ENCODE measurements at regions not wholly inside any gene's neighbourhood (a gene's known extent, or its start where the extent isn't known, plus 50 kb on each side); places are given as distances from the start of the nearest gene placed in this dataset.

- no peak for DNase-seq (ENCODE audit: low spot score)
Measured at GRCh38 chr17:36867716-36868341, 69.4 kb upstream of the LHX1 start.

DNA sequence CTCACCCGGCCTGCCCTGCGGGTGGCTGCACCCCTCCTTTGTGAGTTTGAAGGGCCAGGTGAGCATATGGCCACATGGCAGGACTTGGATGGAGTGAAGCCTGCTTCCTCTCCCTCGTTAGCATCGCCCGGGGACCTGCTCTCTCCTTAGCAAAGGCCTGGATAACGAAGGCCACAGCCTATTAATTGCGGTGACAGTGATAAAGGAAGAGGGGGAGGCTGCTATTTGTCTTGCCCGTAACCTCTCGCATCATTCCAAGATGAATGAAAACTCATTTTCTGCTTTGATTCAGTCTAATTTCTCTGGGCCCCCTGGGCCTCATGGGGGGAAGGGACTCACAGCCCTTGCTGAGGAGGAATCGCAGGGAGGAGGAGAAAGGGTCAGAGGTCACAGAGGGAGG lies 68.5 kb upstream of the LHX1 start:
- no peak for DNase-seq (ENCODE audit: low spot score)

DNA sequence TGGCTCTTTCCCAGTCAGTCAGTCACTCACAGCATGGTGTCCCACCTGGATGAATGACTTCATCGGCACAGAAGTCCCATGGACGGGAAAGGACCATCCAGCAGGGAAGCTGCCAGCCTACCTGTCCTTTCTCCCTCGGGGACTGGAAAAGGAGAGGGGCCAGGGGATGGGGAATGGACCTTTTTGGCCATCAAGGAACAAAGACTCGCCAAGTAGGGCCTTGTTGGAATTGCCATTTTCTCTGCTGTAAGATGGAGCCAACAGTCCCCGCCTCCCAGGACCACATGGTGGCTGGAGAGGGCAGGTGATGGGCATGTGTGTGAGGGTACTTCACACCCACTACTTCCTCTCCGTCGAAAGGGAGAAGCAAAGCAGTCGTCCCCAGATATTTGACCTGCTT lies 67.8 kb upstream of the LHX1 start:
- no peak for DNase-seq (ENCODE audit: low spot score)

DNA sequence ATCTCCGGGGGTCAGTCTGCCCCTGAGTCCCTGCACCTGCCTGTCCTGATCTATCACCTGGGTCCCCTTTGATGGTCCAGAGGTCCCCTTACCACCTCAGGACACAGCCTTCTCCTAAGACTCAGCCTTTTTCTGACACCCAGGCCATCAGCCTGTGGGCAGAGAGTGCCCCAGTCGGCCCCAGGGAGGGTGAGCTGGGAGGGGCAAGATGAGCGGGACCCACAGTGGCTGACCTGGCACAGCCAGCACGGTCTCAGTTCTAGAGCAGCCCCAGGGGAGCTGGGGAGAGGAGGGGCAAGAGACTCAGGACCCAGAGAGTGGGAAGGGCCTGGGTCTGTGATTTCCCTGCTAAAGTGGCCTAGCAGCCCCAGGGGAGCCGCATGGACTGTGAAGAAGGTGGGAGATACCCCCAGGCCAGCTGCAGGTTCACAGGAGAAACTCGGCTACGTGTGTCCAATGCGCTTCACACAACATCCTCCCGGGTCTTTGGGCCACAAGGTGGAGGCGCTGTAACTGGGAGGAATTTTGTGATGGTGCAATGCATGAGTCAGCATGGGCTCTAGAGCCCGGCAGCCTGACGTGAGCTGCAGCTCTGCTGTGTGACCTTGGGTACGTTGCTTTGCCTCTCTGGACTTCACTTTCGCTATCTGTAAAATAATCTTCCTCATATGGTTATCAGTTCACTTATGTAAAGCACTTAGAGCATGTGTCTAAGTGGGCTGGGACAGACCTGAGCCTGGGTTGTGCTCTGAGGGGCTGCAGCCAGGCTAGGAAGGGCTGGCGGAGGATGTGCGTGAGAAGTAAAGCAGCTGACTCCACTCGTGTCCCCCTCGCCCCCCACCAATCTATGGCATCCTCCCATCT lies 67.2 kb upstream of the LHX1 start:
- no peak for DNase-seq (ENCODE audit: low spot score)

DNA sequence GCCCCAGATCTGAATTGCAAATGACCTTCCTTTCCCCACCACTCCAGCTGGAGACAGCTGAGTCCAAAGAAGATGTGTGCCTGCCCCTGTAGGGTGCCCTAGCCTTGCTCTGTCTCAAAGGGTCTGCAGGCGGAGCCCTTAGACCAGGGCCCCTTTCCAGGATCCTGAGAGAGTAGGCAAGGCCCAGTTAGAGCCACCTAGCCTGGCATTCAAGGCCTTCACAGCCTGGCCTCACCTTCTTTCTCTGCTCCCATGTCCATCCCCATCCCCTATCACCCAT lies 66.6 kb upstream of the LHX1 start:
- no peak for DNase-seq (ENCODE audit: low spot score)

DNA sequence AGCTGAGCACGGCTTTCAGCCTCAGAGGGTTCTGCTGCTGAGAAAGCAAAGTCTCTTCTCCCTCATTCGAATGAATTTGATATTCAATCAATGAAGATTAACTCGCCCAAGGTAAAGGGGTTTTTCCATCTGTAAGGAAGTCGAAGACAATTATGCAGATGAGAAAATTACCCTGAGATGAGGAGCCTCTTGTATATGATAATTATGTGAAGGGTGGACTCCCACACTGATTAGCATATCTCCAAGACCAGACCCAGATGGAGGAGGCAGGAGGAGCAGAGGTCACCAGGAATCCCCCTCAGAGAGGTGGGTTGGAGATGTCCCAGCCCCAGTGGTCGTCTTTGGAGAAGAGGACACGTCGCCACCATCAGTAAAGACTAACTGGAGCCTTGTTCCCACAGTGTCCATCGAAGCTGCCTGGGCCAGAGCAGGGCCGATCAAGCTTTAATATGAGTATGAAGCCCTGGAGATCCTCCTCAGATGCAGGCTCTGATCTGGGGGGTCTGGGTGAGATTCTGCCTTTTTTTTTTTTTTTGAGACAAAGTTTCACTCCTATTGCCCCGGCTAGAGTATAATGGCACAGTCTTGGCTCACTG lies 61.5 kb upstream of the LHX1 start:
- no peak for DNase-seq (ENCODE audit: low spot score)

DNA sequence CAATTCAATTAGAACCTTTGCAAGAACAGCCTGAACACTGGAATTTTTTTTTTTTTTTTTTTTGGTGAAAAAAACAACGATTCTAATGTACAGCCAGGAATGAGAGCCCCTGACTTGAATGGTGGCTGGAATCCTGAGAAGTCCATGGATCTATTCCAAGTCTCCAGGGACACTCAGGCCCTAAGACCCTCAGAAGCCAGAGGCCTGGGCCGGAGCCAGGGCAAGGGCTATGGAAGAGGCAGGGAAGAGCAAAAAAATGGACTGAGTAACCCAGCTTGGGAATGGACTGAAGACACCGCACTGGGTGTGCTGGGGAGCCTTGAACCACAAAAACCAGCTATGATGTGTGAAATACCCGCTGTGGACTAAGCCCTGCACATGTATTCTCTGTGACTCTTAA lies 60.3 kb upstream of the LHX1 start:
- DNase-seq (ENCODE audit: low spot score), result no peak

DNA sequence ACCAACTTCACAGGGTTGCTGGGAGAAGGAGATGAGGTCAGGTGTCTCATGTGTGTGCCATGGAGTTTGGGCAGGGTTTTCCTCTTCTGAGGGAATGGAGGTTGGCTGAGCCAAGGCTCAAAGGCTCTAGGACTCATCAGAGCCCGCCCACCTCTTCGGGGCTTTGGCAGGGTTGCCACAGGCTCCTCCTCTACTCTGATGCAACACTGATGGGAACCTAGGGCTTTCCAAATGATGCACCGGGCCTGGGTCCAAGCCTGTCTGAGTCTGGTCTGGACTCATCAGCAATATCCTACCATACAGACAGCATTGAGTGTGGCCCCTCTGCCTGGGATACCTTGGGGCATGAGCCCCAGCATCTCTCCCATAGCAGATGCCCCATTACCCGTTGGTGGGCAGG lies 59.5 kb upstream of the LHX1 start:
- DNase-seq (ENCODE audit: low spot score), result no peak

- DNase-seq (ENCODE audit: low spot score), result no peak
Measured at GRCh38 chr17:36878216-36878615, 59.1 kb upstream of the LHX1 start.

GRCh38 chr17:36879027-36879426 lies 58.2 kb upstream of the LHX1 start:
- DNase-seq (ENCODE audit: low spot score), result no peak

DNA sequence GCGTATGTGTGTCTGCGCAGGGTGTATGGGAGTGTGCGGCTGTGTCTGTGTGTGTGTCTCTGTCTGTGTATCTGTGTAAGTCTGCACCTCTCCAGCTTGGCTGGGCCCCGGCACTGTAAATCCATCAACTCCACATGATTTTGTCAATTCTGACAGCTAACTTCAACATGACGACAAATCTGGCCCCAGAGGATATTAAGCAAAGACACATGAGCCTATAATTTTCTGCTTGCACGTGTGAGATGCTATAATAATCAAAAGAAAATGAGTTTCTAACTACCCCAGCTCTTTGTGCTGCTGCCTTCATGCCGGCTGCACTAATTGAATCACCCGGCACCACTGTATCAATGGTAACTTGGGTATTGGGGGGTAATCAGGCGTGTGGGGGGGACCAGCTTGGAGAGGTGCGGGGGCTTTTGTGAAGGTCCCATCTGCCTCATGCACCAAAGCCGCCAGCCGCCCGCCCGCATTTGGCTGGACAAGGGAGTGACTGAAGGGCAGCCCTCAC lies 57.6 kb upstream of the LHX1 start:
- DNase-seq (ENCODE audit: low spot score), result no peak

GRCh38 chr17:36880268-36880905 lies 56.9 kb upstream of the LHX1 start:
- DNase-seq (ENCODE audit: low spot score), result no peak

GRCh38 chr17:36881323-36881722 lies 56.0 kb upstream of the LHX1 start:
- no peak for DNase-seq (ENCODE audit: low spot score)

- no peak for DNase-seq (ENCODE audit: low spot score)
Measured at GRCh38 chr17:36884495-36885152, 52.7 kb upstream of the LHX1 start.

DNA sequence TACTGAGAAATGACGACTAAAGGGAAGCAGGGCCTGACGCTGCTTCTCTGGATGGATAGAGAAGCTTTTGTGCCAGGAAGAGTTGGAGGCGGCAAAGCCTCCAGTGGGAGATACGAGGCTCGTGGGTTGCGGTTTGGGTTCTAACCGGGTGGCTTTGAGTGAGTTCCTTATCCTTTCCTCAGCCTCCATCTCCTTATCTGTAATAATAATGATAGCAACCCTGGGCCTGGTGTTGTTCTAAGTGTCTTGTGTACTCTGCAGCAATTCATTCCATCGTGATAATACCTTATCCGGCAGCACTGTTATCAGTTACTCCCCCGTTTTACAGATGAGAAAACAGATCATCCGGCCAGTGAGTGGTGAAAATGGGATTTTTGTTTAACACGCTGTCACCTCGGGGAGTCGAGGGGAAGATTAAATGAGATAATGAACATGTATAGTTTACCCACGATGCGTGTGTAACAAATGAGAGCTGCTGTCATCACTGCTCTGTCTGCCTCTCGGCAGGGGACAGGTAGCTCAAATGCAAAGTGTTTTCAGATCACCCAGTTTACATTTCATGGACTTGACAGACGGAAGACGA lies 52.0 kb upstream of the LHX1 start:
- DNase-seq (ENCODE audit: low spot score), result no peak

DNA sequence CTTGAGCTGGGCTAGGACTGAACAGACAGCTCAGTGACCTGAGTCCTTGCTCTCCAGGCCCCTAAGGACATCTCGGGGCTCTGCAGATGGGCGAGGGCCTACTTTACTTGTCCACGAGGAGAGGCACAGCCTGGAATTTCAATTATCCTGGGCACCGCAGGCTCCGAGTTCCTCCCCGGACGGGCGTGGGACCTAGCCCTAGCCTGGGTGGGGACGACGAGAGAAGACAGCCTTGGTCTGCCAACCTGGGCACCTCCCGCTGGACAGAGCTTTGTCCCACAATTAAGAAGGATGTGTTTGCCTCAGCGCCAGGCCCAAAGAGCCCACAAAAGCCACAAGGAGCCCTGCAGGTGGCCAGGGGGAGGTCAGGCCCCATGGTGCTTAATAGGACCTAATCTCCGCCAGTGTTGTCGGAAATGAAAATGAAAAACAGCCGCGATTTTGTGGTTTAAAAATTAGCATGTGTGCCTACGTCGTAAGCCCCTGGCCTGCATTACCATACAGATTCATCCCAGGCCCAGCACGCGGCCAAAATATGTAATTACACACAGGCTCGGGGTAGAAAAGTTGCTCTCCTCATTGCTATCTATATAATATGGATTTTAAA lies 51.4 kb upstream of the LHX1 start:
- no peak for DNase-seq (ENCODE audit: low spot score)

Measured in hematopoietic multipotent progenitor cell treated with erythropoietin and hydrocortisone succinate and interleukin-3 and kit ligand, for 15 days (in vitro differentiated cells).